ENCODE measurements at regions not wholly inside any gene's neighbourhood (a gene's known extent, or its start where the extent isn't known, plus 50 kb on each side); places are given as distances from the start of the nearest gene placed in this dataset.
"Not testable (repeated sequence)": the region's sequence is repeated elsewhere in the genome, so short reads cannot be mapped to it uniquely, and the experiment has no call there.

- no peak overlapping the region for H3K27ac ChIP-seq (ENCODE audit: low read depth)
- no peaks in the 10 kb centered on the region for H3K27me3 ChIP-seq (ENCODE audit: insufficient read depth)
- peaks cover 10% of the 10 kb centered on the region for H3K27me3 Mint-ChIP-seq (ENCODE audit: insufficient read depth, low read depth, poor library complexity)
- ATAC-seq (no peak), DNase-seq (ENCODE audit: low spot score) (no peak)
- H3K36me3 ChIP-seq (ENCODE audit: insufficient read depth) = peaks cover 4% of the 10 kb centered on the region; the same call in 1 of the 2 replicates
- no peak overlapping the region for H3K4me2 ChIP-seq
- H3K4me1 Mint-ChIP-seq = peaks cover 23% of the 10 kb centered on the region
- peaks cover 15% of the 10 kb centered on the region; the same call in 2 of the 3 replicates for H3K36me3 Mint-ChIP-seq (ENCODE audit: low read depth)
- H4K20me1 ChIP-seq (replicated peaks; ENCODE audit: insufficient read depth) = no peaks in the 10 kb centered on the region
- H3K79me2 ChIP-seq (replicated peaks; ENCODE audit: insufficient read depth) = no peaks in the 10 kb centered on the region
- peaks cover 31% of the 10 kb centered on the region for H3K9me3 Mint-ChIP-seq
- H2AFZ ChIP-seq = no peak overlapping the region
- H3K4me1 ChIP-seq (ENCODE audit: insufficient read depth) = peaks cover 9% of the 10 kb centered on the region
- H3K4me3 ChIP-seq = no peak overlapping the region
- no peak for TF ChIP-seq NANOG (IDR thresholded peaks at IDR 0.05; ENCODE audit: borderline replicate concordance)
- no peak overlapping the region for H3K4me3 Mint-ChIP-seq
- peaks cover 4% of the 10 kb centered on the region for H3K9me2 ChIP-seq (ENCODE audit: insufficient read depth)
- no peak overlapping the region for H3K27ac Mint-ChIP-seq
- H3F3A ChIP-seq (replicated peaks; ENCODE audit: low read depth) = no peaks in the 10 kb centered on the region
These were observed 371.8 kb upstream of the SALL1 start for GRCh38 chr16:51522902-51523301.

- H3K27ac Mint-ChIP-seq = not testable (repeated sequence)
- H3K9me3 Mint-ChIP-seq = peaks cover 20% of the 10 kb centered on the region
These were observed 365.9 kb upstream of the SALL1 start for GRCh38 chr16:51516960-51517359.

GRCh38 chr16:51510416-51510815 is 359.3 kb upstream of the SALL1 start:
- Histone ChIP-seq H3K27me3 (ENCODE audit: insufficient read depth) (no peaks in the 10 kb centered on the region), H3K9me2 (ENCODE audit: insufficient read depth) (0 out of 2 replicates have a peak, but pooled peaks cover 3% of the 10 kb centered on the region), H3K27ac (ENCODE audit: low read depth) (no peak overlapping the region), H3K4me2 (no peak overlapping the region), H3K36me3 (ENCODE audit: insufficient read depth) (0 out of 2 replicates have a peak, but pooled peaks cover 6% of the 10 kb centered on the region), H3F3A (replicated peaks; ENCODE audit: low read depth) (no peaks in the 10 kb centered on the region), H3K4me3 (no peak overlapping the region), H2AFZ (no peak overlapping the region), H3K79me2 (replicated peaks; ENCODE audit: insufficient read depth) (no peaks in the 10 kb centered on the region), H3K4me1 (ENCODE audit: insufficient read depth) (no peaks in the 10 kb centered on the region), H4K20me1 (replicated peaks; ENCODE audit: insufficient read depth) (no peaks in the 10 kb centered on the region)
- H3K4me1 Mint-ChIP-seq = no peaks in the 10 kb centered on the region
- DNase-seq (ENCODE audit: low spot score) (no peak), ATAC-seq (no peak)
- peaks cover 13% of the 10 kb centered on the region for H3K36me3 Mint-ChIP-seq (ENCODE audit: low read depth)
- H3K4me3 Mint-ChIP-seq = no peak overlapping the region
- peaks cover 17% of the 10 kb centered on the region for H3K9me3 Mint-ChIP-seq
- peaks cover 2% of the 10 kb centered on the region for H3K27me3 Mint-ChIP-seq (ENCODE audit: insufficient read depth, low read depth, poor library complexity)
- no peak overlapping the region for H3K27ac Mint-ChIP-seq
- TF ChIP-seq EZH2phosphoT487 (IDR thresholded peaks at IDR 0.05; ENCODE audit: unreplicated experiment) (no peak), ZNF114 (CRISPR knock-in tag; IDR thresholded peaks at IDR 0.05) (no peak), EZH2 (IDR thresholded peaks at IDR 0.05; ENCODE audit: low read depth, unreplicated experiment) (no peak), POLR2AphosphoS5 (IDR thresholded peaks at IDR 0.05; ENCODE audit: low read depth) (no peak), NANOG (IDR thresholded peaks at IDR 0.05; ENCODE audit: borderline replicate concordance) (no peak), ZNF331 (CRISPR knock-in tag; IDR thresholded peaks at IDR 0.05; ENCODE audit: low read depth) (no peak), STAT1 (IDR thresholded peaks at IDR 0.05; ENCODE audit: unreplicated experiment) (no peak), CREB1 (CRISPR knock-in tag; IDR thresholded peaks at IDR 0.05; ENCODE audit: low read depth) (no peak)
- TF ChIP-seq, protein P1, sequence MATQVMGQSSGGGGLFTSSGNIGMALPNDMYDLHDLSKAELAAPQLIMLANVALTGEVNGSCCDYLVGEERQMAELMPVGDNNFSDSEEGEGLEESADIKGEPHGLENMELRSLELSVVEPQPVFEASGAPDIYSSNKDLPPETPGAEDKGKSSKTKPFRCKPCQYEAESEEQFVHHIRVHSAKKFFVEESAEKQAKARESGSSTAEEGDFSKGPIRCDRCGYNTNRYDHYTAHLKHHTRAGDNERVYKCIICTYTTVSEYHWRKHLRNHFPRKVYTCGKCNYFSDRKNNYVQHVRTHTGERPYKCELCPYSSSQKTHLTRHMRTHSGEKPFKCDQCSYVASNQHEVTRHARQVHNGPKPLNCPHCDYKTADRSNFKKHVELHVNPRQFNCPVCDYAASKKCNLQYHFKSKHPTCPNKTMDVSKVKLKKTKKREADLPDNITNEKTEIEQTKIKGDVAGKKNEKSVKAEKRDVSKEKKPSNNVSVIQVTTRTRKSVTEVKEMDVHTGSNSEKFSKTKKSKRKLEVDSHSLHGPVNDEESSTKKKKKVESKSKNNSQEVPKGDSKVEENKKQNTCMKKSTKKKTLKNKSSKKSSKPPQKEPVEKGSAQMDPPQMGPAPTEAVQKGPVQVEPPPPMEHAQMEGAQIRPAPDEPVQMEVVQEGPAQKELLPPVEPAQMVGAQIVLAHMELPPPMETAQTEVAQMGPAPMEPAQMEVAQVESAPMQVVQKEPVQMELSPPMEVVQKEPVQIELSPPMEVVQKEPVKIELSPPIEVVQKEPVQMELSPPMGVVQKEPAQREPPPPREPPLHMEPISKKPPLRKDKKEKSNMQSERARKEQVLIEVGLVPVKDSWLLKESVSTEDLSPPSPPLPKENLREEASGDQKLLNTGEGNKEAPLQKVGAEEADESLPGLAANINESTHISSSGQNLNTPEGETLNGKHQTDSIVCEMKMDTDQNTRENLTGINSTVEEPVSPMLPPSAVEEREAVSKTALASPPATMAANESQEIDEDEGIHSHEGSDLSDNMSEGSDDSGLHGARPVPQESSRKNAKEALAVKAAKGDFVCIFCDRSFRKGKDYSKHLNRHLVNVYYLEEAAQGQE (IDR thresholded peaks at IDR 0.05; ENCODE audit: unreplicated experiment) = no peak
- TF ChIP-seq, protein P2, sequence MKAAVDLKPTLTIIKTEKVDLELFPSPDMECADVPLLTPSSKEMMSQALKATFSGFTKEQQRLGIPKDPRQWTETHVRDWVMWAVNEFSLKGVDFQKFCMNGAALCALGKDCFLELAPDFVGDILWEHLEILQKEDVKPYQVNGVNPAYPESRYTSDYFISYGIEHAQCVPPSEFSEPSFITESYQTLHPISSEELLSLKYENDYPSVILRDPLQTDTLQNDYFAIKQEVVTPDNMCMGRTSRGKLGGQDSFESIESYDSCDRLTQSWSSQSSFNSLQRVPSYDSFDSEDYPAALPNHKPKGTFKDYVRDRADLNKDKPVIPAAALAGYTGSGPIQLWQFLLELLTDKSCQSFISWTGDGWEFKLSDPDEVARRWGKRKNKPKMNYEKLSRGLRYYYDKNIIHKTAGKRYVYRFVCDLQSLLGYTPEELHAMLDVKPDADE (IDR thresholded peaks at IDR 0.05) = no peak
- TF ChIP-seq, protein P3, sequence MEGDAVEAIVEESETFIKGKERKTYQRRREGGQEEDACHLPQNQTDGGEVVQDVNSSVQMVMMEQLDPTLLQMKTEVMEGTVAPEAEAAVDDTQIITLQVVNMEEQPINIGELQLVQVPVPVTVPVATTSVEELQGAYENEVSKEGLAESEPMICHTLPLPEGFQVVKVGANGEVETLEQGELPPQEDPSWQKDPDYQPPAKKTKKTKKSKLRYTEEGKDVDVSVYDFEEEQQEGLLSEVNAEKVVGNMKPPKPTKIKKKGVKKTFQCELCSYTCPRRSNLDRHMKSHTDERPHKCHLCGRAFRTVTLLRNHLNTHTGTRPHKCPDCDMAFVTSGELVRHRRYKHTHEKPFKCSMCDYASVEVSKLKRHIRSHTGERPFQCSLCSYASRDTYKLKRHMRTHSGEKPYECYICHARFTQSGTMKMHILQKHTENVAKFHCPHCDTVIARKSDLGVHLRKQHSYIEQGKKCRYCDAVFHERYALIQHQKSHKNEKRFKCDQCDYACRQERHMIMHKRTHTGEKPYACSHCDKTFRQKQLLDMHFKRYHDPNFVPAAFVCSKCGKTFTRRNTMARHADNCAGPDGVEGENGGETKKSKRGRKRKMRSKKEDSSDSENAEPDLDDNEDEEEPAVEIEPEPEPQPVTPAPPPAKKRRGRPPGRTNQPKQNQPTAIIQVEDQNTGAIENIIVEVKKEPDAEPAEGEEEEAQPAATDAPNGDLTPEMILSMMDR (conservative IDR thresholded peaks at IDR 0.05; ENCODE audit: low read depth in 2 of 2) = no peak

More at GRCh38 chr16:51516960-51517359, 365.9 kb upstream of the SALL1 start:
- not testable (repeated sequence) for H3K4me3 Mint-ChIP-seq; H3K27ac ChIP-seq (ENCODE audit: low read depth); DNase-seq (ENCODE audit: low spot score); H3K4me3 ChIP-seq; H3K36me3 Mint-ChIP-seq (ENCODE audit: low read depth); H3F3A ChIP-seq (replicated peaks; ENCODE audit: low read depth); H4K20me1 ChIP-seq (replicated peaks; ENCODE audit: insufficient read depth); ATAC-seq; H2AFZ ChIP-seq; H3K4me1 ChIP-seq (ENCODE audit: insufficient read depth); H3K36me3 ChIP-seq (ENCODE audit: insufficient read depth); H3K4me1 Mint-ChIP-seq; H3K27me3 Mint-ChIP-seq (ENCODE audit: insufficient read depth, low read depth, poor library complexity); H3K79me2 ChIP-seq (replicated peaks; ENCODE audit: insufficient read depth); H3K9me2 ChIP-seq (ENCODE audit: insufficient read depth); H3K27me3 ChIP-seq (ENCODE audit: insufficient read depth); H3K4me2 ChIP-seq
